ENCODE measurements at regions not wholly inside any gene's neighbourhood (a gene's known extent, or its start where the extent isn't known, plus 50 kb on each side); places are given as distances from the start of the nearest gene placed in this dataset.

DNA sequence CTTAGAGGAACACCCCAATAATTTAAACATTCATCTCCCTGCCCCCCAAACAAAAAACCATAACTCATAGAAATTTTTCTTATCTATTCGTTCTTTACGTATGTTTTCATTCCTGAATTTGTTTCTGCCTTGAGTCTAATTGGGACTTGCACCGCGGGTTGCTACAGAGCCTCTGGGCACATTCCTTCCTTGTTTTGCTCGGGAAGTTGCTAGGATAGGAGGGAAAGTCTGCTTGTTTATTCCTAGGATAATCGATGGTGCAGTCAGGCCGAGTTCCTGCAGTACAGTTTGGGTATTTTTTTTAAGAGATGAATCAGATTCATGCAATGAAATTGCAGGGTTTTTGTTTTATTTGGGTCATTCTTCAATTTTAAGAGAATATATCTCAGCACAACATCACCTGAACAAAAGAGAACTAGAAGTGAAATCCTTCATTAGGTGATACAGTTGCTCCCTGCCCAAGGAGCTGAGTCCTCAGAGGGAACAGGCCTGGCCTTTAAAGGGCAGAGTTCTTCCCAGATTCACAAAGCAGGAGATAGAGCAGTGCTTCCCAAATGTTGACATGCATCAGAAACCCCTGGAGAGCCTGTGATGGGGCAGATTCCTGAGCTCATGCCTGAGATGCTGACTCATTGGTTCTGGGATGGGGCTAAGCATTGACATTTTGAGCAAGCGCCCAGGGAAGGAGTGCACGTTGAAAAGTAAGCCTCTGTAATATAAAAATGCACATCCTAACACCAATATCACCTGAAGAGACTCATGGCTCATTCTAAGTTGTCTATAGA is 114.9 kb upstream of the FAM9B start:
- no peak for DNase-seq

DNA sequence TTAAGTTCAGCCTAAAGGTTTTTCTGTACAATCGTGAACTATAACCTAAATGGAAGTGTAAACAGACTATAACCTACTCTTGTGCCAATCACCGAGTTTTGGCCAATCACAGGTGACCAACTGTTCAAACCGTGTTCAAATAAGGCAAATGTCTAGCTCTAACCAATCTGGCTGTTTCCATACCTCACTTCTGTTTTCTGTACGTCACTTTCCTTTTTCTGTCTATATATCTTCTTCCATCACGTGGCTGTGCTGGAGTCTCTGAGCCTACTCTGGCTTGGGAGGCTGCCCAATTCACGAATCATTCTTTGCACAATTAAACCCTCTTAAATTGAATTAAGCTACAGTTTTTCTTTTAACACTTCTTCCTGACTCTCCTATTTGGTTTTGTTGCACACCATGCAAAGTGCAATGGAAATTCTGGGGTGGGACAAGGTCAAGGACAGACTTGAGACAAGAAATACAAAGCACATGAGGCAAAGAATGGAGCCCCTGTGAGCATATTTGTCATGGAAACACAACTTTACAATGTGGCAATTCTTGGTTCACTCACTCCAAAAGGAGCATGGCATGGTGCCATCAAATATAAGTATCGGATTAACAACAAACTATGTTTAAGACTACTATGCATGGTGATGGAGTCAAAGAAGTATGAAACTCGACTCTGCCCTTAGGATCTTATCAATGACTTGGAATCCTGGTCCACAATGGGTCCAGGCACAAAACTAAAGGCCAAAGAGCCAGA is 115.7 kb upstream of the FAM9B start:
- no peak for DNase-seq

DNA sequence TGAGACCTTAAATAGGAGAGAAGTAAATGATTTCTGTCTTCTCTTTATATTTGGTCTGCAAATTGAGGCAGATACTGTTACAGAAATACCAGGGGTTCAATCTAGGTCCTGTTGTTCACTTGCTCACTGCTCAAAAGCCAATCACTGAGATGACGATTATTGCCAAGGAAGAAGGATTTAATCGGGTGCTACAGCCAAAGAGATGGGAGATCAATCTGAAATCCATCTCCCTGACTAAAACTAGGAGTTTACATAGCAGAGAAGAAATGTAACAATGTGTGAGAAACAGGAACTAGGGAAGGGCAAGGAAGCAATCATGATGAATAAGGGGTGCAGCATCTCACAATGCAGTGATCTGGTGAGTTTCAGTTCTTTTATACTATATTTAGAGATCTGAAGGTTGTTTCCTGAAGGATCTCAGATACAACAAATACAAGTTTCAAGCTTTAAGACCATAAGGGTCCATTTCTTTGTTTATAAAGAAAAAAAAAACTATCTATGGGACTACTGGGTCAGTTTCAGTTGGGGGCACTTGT is 117.9 kb upstream of the FAM9B start:
- DNase-seq, result no peak

DNA sequence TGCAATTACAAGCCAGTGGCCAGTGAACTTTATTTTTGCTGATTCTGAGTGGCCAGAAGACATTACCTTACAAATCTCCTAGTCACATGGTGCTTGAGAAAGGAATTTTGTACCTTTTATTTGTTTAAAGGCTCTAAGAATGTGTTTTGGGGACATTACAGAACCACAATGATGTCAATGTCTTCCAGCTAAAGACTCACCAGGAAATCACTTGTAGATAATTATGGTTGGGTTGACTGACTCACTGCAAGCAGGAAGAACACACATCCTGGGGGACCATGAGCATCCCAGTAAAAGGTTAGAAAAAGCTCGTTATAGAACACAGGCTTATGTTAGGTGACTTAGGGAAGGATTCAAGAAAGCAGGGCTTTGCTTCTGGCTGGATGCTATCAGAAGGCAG is 119.4 kb upstream of the FAM9B start:
- no peak for DNase-seq

DNA sequence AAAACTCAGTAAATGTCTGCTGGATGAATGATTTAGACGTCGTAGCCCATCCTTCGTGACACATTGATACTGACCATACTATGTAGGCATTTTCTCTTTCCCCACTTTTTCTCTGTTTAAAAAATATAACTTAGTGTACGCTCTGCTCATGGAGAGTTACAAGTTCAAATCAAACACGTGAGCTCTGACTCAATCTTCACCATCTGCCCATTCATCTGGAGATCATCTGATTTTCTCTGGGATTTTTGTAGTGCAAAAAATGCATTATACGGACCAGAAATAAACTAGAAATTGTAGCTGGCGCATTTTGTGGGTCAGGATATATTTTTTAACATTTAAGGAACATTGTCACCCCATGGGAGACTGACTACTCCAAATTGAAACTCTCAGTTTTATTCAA is 124.7 kb upstream of the FAM9B start:
- DNase-seq, result no peak

DNA sequence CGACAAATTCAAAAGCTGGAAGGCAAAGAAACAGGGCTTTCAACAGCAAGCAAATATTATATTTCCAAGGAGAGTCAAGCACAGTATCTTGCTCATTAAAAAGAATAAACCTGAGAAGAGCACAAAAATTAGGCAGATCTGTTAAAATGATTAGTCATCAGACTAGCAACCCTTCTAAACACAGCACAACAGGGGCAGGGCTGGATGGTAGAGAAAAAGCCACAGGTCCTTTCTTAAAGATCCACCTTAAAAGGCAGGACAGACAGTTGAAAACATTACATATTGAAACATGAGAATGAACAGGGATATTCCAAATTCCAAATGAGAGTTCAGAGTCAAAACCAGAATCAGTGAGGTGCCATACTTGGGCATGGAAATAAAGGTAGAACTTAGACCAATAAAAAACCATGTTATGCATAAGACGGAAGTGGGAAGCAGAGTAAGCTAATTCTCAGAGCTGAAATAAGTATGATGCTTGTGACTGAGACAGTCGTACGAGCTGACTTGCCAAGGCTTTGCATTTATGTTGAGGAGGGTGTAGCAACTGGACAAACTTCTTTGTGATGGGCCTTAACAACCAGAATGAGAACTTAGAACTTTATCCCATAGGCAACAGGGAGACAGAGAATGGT is 126.9 kb upstream of the FAM9B start:
- DNase-seq, result no peak

DNA sequence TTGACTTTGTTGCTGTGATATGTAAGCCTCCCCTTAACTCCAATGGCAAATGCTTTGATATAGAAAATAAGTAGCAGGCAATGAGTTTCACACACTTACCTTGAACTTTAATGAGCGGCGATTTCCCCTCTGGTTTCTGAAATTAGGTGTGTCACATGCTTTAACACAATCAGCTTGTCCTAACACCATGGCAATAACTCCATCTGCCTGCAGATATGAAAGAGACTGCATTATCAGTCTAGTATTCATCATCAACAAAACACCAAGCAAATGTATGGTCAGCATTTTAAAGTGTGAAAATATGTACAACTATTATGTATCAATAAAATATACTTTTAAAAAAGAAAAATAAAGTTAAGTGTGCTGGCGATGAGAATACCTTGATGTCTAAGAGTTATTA is 128.8 kb upstream of the FAM9B start:
- DNase-seq, result no peak

DNA sequence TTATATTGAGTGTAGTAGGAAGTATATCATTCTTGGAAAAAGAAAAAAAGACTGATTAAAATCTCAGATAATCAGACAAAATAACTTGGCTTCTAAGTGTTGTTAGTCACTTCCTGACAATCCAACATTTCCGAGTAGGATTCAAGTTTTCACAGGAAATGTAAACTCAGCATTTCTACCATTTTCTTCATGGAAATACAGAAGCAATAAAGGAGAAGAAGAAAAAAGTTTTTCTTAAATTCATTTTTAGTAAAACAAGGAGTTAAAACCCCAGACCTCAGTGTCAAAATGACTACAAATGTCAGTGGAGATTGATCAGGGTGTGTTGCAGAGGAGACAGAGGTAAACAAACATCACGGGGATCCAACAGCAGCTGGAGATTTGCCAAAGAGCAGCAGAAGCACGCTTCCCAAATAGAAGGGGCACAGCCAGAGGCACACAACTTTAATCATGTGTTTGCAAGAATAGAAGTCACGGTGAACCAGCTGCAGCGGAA is 129.3 kb upstream of the FAM9B start:
- no peak for DNase-seq

DNA sequence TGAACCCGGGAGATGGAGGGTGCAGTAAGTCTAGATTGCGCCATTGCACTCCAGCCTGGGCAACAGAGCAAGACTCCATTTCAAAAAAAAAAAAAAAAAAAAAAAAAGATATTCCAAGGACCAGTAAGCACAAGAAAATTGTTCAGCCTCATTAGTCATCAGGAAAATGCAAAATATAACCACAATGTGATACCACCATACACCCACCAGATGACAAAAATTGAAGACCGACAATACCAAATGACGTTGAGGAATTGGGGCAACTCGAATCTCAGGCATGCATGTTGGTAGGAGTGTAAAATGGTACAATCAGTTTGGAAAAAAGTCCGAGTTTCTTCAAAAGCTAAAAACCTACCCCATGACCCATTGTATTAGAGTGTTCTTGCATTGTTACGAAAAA is 130.2 kb upstream of the FAM9B start:
- no peak for DNase-seq

DNA sequence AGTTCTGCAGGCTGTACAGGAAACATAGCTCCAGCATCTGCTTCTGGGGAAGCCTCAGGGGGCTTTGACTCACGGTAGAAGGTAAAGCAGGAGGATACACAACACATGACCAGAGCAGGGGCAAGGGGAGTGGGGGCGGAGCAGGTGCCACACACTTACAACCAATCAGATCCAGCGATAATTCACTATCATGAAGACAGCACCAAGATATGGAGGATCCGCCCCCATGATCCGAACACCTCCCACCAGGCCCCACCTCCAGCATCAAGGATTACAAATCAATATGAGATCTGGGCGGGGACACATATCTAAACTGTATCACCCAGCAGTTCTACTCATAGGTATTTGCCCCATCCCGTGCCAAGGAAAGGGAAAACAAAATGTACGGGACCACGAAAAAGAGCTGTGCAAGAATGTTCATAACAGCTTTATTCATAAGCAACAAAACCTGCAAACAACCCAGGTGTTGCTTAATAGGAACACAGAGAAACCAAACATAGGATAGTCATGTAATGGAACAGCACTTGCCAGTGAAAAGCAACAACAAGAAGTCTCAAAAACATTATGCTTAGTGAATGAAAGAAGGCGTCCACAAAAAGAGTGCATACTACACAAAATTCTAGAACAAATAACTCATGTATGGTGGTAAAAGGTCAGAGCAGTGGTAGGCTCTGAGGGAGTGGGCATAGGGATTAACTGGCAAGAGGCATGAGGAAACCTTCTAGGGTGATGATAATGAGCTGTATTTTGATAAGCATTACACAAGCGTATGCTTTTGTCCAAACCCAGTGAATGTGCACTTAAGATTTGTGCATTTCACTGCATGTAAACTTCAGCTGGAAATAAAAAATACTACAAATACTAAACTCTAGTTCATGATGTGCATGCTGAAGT is 130.9 kb upstream of the FAM9B start:
- DNase-seq, result no peak

DNA sequence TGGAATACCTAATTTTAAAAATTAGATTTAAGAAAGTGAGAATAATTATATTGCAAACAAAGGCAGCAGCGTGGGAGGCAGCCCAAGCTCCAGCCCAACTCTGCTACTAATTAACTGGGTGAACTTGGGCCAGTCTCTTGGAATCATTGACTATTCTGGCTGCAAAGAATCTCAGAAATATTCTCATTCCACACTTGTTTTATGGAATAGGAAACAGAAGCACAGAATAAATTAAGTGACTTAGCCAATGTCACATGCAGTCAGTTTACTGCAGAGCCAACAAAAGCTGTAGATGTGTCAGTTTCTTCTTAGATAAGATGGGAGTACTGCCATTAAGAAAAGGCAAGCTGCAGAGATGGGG is 132.6 kb upstream of the FAM9B start:
- no peak for DNase-seq

DNA sequence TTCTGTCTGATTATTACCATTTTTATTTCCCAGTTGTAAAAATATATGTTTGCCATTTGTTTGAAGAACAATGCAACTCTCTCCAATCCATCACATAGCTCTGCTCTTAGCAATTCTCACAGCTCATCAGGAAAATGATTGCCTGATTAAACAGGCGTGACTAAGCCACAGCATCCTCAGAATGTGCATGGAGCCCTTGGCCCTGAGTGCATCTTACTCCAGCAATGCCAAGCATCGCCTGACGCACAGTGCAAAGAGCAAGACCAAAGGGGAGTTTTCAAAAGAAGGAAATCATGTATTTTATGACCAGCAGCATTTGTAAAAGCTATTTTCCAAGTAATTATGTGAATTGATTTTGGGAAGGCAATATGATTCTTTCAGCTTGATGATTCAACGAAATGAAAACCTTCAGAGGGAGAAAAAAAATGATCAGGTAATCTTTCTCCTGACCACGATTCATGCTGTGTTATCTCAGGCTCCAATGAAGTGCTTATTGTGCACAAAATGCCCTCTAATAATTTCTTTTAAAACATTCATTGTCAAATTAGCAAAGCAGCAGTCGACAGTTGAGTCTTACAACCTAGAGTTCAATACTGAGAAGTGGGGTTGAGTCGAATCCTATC is 138.0 kb upstream of the FAM9B start:
- no peak for DNase-seq

DNA sequence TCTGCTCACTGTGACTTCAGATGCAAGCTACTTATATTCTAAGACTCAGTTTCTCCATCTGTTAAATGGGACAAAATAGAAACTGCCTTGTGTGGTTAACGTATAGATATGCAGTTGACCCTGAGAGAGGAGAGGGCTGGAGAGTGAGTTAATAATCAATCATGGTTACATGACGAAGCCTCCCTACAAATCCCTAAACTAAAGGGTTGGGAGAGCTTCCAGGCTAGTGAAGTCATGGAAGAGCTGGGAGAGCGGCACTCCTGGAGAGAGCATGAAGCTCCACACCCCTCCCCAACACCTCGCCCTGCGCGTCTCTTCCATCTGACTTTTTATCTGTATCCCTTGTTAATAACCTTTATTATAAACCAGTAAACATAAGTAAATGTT is 138.5 kb upstream of the FAM9B start:
- no peak for DNase-seq

DNA sequence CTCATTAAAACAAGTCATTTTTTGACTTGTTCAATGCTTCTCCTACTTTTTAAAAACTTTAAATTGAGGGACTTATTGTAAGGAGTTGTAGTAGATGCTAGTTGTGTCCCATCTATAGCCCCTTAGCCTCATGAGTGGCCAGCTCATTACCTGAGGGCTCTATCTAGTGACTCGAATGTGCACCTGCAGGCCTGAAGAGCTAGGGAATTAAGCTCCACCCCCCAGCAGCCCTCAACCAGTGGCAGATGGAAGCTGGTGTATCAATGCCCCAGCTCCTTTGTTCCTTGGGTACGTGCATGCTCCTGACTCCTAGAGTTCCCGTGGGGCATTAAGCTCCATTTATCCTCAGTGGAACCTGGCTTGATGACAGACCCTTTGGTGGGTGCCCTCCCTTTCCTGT is 146.7 kb upstream of the FAM9B start:
- DNase-seq, result no peak

DNA sequence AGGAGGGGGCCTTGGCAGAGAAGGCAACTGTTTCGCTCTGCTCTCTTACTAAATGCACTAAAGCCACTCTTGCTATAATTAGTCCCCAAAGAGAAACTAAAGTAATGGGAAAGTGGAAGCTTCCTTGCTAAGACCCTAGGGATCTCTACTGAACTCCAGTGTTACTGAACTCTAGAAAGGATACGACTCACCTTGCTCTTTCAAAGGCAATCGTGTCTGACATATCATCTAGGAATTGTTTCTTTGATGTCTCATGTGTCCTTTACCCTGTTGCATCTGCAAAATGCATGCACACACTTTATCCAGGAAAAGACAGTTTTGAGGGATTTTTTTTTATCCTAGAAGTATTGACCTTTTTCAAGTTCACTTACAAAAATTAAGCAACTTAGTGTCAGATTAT is 148.1 kb upstream of the FAM9B start:
- DNase-seq, result no peak

DNA sequence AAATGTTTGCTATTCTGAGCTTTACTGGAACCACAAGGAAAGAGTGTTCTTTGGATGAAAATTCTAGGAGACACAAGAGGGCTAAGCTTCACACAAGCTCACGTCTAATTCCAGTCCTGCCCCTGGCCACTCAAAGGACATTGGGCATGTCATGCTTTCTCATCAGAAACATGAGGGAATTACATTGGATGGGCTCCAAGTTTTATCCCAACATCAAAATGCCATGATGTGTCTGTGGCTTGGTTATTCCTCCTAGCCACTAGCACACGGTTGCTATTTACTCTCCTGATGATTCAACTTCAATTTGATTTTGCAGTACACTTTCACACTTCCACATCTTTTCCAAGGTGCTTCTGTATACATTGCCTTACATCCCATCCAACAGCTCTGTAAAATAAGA is 149.6 kb upstream of the FAM9B start:
- DNase-seq, result no peak

DNA sequence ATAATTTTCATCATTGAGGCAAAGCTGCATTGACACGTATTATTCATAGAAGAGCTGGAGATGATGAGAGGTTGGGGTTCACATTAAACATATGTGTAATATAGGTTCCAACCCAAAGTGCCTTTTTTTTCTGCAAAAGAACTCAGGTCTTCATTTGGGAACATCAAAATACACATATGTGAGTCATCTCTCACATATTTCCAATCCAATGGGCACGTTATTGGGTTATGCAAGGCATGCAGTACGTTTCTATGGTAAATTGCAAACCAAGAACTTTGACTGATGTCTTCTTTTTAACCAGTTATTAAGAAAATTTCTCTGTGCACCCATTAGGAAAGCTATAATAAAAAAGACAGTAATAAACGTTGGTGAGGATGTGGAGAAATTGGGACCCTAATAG is 150.3 kb upstream of the FAM9B start:
- DNase-seq, result no peak

DNA sequence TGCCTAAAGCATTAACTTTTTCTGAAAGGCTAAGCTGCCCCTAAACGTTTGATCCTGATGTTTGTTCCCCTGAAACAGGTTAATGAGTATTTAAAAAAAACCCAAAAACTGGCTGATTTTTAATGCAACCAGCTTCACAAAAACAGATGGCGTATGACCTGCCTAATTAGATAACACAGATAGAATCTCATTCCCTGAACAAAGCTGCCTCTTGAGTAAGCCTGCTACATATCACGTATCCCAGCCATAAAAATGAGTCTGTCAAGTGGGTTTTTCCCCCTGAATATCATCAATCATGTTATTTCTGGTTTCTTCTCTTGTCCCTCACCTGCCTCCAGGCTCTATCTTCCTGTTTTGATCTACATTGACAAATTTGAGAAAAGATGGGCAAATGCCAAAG is 154.2 kb upstream of the FAM9B start:
- DNase-seq, result no peak

DNA sequence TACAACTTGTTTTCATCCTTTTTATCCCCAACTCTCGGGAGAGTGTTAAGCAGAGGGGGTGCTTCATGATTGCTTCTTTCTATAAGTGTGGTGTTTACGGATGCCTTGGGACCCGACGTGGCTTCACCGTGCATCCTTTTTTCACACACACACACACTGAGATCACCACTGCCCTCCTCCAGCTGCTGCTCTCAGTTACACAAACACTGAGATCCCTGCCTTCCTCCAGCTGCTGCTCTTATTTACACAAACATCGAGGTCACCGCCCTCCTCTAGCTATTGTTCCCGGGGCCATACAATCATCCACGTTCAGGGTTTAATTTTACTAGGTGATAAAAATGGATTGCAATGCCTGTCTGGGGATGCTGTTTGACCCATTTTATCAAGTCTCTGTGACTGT is 155.4 kb upstream of the FAM9B start:
- DNase-seq, result no peak

DNA sequence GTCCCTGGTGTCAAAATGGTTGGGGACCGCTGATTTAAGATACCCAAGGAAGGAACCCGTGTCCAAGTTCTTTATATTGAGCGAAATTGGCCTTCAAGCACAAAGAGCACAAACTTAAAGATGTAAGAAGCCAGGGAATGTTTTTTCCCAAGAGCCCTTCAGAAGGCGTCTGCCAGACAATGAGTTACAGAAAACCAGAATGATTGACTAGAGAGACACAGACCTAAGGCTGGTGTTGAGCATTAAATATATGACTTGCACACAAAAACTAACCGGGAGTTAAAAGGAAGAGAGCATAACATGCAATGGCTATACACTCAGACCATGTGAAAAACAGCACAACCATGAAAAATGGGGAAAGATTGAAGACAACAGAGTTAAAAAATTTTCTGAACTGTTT is 157.5 kb upstream of the FAM9B start:
- no peak for DNase-seq

DNA sequence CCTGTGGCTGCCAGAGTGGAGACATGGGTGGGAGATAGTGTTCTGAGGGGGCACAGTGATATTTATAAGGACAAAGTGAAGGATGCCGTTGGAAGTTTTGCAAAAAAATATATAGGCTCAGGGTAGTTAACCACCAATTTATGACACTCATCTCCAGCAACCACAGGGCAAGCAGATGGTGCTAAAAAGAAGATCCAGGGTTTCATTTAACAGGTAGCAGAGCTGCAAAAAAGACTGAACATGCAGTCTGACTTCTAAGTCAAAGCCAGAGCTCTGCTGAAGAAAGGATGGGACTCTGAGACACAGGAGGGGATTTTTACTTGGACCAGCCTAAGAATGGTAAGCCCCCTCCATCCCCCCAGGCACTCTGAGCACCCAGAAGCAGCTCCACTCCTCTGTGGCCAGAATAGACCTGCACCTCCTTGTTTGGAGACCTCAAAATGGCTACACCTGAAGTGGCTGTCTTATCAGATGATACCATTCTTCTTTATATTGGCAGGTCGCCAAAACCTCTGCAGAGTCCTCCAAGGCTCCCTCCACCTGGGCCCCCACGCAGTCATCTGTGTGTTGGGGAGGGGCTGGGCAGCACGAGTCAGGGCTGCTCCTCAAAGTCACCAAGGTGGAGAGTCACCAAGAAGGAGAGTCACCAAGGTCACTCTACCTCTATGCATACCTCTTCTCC is 161.4 kb upstream of the FAM9B start:
- no peak for DNase-seq

Data from GDM1 (cell line).